NCI-H69 (cell line): ENCODE measurements at regions not wholly inside any gene's neighbourhood (a gene's known extent, or its start where the extent isn't known, plus 50 kb on each side); places are given as distances from the start of the nearest gene placed in this dataset.
"Not testable (repeated sequence)": the region's sequence is repeated elsewhere in the genome, so short reads cannot be mapped to it uniquely, and the experiment has no call there.

Experiments
- DNase-seq: peaks from one replicate; lab custom pipeline; 2025; lab: John Stamatoyannopoulos, UW

DNA sequence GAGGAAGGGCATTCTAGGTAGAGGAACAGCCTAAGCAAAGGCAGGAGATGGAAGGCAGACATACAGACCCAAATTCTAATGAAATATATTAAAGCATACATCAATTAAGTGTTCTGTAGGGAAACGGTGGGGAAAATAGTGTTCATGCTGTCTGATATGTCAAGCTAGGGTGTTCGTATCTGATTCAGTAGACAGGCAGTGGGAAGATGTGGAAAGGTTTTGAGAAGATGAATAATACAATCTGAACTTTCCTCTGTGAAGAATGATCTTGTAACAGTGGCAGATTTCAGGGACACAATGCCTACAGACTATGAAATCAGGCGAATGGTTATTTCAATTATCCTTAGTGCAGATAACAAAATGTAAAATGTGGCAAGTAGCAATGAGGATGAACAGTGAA lies 594.2 kb downstream of the KCTD12 start:
- DNase-seq, result no peak

DNA sequence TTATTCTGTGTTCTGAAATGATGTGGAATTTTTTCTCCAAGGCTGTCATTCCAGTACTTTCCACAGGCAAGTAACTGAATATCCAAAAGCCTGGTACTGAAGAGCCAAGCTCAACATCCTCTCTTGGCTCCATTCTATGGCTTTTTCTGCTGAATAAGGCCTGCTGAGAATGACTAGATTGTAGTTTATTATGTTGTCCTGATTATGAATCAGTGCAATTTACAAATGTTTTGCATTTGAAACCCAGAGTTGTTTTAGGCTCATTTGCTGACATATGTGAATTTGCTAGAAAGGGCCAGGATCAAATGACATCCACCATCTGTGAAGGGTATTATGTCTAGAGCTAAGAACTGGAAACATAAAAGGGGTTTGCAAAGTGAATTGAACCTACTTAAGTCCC lies 596.6 kb downstream of the KCTD12 start:
- DNase-seq, result peak; percentile 76

DNA sequence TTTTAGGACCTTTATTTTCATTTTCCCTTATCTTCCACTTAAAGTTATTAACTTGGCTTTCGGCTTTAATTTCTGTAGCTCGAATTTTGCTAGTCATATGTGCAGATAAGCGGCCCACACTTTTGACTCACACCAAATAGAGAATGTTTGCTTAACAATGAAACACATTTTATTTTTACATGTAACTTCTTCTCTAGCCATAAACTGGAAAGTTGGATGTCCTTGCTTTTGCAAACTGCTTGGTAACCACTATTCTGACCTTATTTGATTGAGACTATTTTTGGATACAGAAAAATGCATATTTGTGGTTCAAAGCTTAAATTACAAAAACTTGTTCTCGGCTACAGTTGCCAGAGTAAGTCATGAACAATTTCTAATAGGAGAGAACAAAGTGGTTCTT lies 600.0 kb downstream of the KCTD12 start:
- DNase-seq, result no peak

DNA sequence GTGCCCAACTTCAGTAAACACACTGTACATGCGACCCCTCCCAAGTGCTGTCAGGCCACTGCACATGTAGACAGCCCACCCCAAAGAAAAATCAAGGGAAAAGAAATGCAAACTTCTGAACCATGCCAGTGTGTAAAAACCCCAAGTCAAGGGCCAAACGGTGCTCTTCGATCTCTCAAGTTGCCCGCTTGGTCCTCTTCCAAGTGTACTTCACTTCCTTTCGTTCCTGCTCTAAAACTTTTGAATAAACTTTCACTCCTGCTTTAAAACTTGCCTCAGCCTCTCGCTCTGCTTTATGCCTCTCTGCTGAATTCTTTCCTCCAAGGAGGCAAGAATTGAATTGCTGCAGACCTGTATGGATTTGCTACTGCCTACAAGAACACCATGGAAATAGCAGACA lies 600.7 kb downstream of the KCTD12 start:
- no peak for DNase-seq

DNA sequence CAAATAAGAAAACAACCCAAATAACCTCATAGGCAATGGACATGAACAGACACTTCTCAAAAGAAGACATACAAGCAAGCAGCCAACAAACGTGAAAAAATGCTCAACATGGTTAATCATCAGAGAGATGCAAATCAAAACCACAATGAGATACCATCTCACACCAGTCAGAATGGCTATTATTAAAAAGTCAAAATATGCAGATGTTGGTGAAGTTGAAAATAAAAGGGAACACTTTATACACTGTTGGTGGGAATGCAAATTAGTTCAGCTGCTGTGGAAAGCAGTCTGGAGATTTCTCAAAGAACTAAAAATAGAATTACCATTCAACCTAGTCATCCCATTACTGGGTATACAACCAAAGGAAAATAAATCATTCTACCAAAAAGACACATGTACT lies 606.4 kb downstream of the KCTD12 start:
- not testable (repeated sequence) for DNase-seq

DNA sequence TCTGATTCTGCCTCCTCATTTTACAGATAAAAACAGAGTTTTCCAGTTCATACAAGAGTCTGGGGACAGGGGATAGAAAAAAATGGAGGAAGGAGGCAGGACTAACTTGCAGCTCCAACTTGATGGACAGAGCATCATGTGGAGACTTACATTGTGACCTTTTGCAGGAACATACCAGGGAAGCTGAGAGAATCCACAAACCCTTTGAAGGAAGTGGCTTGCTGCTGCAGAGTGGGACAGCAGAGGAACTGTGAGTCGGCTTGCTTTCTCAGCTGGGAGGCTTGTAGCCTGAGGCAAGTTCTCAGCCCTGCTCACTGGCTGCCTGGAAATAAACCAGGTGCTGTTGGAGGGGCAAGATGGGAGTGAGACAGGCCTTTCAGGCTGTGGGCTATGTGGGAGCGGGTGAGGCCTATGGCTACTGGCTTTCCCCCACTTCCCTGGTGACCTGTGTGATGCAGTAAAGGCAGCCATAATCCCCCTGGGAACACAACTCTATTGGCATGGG lies 614.4 kb downstream of the KCTD12 start:
- peak; percentile 31 for DNase-seq

DNA sequence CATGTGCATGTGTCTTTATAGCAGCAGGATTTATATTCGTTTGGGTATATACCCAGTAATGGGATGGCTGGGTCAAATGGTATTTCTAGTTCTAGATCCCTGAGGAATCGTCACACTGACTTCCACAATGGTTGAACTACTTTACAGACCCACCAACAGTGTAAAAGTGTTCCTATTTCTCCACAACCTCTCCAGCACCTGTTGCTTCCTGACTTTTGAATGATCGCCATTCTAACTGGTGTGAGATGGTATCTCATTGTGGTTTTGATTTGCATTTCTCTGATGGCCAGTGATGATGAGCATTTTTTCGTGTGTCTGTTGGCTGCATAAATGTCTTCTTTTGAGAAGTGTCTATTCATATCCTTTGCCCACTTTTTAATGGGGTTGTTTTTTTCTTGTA lies 617.9 kb downstream of the KCTD12 start:
- DNase-seq, result not testable (repeated sequence)

DNA sequence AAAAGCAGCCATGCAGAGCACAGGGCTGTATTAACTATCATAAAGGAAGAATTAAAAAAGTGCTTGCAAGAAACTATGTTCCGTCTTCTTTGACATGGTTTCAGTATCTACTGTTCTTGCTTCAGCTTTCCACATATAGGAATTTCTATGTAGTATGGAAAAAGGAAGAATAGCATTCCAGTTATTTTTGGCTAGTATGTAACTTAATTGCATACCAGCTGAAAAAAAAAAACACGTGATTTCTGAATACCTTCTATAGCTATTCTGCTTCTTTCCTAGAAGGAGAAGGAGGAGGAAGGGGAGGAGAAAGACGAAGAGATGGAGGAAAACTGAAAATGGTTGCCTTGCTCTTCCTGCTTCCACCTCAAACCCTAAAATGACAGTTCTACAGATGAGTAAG lies 619.0 kb downstream of the KCTD12 start:
- peak; percentile 35 for DNase-seq

DNA sequence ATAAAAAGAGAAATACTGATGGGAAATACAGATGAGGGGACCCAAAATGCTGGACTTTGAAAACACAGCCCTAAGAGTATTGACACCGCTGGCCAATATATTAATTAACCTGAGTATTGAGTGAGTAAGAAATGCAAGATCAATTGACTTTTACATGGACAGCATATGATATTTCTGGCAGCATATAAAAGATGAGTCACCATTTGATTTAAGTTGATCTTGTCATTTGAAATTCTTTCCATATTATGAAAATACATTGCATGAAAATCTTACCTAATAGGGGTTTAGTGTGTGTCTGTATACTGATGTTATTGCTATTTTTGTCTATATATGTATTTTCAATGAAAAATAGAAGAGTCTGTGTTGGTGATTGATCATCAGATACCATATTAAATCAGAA lies 619.6 kb downstream of the KCTD12 start:
- DNase-seq, result no peak

DNA sequence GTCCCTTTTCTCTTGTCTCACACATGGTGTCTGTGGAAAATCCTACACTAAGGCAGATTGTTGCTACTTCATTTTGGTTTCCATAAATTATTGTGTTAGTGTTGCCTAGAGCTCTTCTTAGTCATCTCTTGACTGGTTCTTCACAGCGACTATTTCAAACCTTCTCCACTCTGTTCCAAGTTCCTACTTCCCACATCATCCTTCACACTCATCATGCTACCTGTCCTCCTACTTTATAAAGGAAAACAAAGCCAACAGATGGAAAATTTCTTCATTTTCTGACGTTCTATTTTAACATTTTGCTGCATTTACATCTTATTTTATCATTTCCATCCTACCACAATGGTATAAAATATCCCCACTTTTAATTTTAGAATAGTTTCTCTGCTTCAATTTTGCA lies 614.1 kb downstream of the LMO7 start:
- DNase-seq, result no peak

DNA sequence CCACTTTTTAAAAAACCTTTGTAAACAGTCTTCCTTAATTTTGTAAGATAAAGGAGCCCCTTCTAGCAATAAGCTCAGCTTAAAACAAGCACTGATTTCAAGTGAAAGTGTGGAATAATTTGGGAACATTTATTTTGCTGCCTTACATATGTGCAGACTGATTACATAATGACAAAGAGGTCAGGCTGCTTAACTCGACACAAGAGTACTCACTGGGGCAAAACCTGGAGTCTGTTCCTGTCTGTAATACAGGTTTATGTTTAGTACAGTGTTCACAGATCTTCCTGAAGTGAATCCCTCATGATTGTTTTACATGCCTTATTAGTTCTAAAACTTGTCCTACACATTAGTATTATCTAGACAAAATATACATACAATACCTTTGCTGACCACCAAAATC lies 609.8 kb downstream of the LMO7 start:
- peak; percentile 5 for DNase-seq

DNA sequence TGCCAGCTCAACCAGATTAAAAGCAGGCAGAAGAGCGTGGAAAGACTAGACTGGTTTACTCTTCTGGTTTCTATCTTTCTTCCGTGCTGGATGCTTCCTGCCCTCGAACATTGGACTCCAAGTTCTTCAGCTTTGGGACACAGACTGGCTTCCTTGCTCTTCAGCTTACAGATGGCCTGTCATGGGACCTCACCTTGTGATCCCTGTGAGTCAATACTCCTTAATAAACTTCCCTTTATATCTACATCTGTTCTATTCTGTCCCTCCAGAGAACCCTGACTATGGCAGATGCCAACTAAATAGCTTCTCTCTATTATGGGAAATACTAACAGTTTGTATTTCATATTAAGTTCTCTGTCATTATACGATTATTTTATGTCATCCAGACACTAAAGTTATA lies 609.1 kb downstream of the LMO7 start:
- DNase-seq, result peak; percentile 28

DNA sequence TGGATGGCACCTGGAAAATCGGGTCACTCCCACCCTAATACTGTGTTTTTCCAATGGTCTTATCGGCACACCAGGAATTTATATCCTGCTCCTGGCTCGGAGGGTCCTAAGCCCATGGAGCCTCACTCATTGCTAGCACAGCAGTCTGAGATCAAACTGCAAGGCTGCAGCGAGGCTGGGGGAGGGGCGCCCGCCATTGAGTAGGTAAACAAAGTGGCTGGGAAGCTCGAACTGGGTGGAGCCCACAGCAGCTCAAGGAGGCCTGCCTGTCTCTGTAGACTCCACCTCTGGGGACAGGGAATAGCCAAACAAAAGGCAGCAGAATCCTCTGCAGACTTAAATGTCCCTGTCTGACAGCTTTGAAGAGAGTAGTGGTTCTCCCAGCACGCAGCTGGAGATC lies 607.0 kb downstream of the LMO7 start:
- DNase-seq, result not testable (repeated sequence)

DNA sequence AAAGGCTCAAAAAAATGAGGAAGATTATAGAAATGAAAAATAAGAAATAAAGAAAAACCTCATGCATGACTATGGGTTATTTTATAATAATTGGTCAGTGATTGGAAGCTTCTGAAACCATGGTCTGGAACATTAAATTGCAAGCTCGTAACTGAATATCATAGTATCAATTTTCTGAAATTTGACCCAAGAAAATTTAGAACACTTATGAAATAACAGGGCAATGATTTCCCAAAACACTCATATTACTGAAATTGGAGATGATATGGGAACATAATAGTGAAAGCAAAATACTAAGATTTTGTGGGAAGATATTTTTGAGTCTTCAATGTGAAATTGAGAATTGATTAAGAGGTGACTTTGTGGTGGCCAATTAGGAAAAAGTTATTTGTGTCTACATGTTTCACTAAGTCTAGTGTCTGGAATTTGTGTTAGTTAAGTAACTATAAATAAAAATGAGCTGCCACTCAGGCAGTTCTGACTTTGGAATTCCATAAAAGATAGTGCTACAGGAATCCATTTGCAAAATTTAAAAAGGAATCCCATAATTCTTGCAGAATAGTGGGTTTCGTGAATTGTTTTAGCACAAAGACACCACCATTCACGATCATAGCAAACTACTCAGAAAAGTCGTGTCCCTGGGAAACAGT lies 603.0 kb downstream of the LMO7 start:
- no peak for DNase-seq

DNA sequence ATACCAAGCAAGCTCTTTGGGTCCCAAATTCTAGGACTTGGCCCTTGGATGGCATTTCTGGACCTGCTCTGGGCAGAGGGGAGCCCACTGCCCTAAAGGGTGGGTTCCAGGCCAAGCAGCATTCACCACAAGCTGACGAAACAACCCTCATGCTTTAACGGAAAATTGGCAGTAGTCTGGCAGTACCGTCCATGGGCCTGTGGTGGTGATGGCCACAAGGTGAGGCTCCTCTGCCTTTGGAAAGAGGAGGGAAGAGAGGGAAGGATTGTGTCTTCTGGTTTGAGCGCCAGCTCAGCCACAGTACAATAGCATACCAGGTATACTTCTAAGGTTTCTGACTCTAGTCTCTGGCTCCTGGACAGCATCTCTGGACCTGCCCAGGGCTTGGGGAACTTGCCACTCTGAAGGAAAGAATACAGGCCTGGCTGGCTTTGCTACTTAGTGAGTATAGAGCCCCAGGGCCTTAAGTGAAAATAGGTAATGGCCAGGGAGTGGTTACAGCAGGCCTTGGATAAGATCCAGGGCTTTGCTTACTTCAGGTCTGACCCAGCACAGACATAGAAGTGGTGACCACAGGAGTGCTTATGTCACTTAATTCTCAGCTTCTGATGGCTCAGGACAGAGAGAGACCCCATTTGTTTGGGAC lies 595.5 kb downstream of the LMO7 start:
- peak; percentile 73 for DNase-seq

DNA sequence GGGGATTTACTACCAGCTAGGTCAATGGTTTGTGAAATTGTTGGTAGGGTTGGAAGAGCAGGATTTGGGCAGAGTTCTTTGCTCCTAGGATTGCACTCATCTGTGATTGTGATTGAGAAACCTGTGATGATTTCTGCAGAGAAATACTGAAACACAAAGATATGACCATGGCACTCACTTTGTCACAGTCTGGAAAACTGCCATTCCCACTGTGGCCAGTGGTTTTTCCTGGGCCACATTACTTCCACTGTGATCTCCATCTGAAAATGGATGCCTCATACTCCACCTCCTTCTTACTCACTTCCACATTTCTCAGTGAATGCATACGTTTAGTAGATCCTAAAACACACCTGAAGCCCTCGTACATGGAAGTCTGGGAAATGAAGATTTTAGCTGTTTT lies 593.2 kb downstream of the LMO7 start:
- no peak for DNase-seq

DNA sequence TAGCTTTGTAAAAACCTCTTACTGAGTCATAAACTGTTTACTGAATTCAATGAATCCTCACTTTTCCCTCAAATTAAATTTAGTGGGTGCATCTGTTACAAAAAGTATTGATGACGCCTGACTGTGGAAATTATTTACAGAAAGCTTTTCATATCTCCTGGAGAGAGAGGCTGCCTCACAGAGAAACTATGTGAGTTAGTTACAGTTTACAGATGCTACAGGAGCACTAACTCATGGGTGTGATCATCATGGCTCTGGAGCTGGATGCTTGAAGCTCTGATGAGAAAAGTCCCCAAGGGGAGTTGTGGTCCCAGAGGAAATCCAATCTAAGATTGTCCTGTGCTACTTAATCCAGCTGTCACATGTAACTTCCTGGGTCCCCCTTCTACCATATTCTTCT lies 590.8 kb downstream of the LMO7 start:
- DNase-seq, result no peak

DNA sequence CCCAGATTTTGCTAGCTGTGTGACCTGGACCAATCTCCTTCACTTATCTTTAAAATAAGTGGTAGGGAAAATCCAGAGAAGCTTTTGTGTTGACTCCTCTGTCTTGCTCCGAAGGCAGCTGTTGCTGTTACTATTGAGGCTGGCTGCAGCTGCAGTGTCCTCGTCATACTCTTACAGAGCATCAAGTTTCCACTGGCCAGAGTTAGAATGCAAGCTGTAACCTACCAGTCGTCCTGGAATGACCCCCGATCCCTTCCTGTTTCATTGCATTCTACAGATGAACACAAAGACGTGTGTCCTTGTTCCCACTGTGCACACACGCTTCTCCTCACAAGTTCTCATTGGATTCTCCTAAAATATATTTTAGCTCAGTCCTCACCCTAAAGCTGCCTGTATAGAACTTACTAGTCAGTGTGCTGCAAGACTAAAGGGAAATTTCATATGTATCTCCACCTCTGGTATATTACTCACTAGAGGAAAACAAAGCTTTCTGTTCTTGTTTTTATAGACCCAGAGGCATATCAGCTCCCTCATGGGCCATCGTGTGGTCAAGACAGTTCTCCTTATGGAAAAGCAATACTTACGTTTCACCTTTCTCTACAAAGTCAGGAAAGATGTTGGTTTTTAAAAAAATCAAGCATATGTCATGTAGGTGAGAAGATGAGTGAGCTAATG lies 589.8 kb downstream of the LMO7 start:
- DNase-seq, result no peak

DNA sequence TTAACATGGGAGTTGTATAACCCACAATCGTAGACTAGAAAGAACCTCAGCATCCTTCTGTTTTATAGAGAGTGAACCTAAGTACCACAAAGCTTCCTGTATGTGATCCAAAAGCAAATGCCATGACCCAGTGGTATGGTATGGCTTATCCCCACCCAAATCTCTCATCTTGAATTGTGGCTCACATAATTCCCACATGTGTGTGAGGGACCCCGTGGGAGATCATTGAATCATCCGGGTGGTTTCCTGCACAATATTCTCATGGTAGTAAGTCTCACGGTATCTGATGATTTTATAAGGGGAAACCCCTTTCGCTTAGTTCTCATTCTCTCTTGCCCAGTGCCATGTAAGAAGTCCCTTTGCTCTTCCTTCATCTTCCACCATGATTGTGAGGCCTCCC lies 587.9 kb downstream of the LMO7 start:
- no peak for DNase-seq

DNA sequence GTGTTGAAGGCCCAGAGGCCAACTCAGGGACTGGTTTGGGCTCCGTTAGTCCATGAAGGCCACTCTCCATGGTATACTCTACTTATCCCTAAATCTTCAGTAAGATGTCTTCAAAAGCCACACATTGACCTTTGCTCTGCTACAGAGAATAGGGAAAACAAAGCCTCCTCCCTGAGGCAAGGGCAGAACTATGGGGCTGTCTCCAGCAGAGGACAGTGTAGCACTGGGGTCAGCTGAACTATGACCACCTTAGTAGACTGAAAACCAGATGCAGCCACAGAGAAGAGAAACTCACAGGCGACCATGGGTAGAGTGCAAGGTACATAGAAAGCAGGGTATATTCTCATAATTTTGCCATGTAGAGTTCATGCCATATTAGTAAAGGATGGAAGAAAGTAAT lies 587.4 kb downstream of the LMO7 start:
- DNase-seq, result no peak

DNA sequence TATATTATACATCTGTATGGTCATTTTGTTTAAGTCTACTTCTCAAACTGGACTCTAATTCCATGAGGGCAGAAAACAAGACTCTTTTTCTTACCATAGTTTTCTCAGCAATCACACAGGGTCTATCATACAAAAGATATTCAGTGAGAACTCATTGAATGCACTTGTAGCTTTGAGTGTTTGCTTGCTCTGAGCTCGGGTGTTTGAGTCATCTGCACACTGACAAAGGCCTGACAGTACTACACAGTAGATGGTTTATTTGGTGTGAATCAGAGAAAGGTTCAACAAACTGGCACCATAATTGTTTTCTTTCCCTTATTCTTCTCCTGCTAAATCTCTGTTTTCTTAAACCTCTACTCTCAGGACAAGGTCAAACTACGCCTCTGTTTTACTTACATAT lies 586.4 kb downstream of the LMO7 start:
- no peak for DNase-seq

DNA sequence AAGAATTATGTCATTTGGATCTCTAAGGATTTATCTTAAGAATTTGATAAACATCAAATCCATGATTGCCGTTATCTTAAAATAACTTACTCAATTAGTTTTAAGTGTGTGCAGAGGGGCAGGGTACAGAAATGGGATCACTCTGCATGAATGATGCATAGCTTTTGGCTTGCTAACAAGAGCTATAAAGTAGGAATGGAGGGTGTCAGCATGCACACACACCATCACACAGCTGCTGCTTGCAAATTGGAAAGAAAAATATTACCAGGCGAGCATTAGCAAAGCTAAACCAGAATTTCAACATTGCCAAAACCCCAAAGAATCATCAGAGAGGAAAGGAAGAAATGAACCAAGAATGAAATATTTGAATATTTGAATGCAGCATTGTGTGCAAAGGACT lies 580.6 kb downstream of the LMO7 start:
- DNase-seq, result no peak

DNA sequence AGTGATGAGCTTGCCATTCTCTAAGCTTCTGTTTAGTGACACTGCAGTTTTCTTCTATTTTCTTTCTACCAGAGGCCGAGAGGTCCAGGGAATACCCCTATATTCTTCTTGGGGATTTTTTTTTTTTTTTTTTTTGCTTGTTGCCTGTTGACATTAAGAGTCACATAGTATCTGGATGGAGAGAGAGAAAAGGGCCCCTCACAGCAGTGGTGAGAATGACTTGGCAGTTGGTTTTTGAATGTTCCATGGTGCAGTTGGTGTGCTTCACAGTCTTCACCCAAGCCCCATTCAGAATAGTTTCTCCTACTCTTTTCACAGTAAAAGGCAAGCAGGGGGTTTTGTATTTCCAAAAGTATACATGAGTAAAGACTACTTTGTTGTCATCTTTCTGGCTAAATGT lies 577.9 kb downstream of the LMO7 start:
- no peak for DNase-seq
